CD4-positive, alpha-beta T cell treated with Interleukin-17A for 4 hours (primary cell): ENCODE measurements at regions not wholly inside any gene's neighbourhood (a gene's known extent, or its start where the extent isn't known, plus 50 kb on each side); places are given as distances from the start of the nearest gene placed in this dataset.
"Not testable (repeated sequence)": the region's sequence is repeated elsewhere in the genome, so short reads cannot be mapped to it uniquely, and the experiment has no call there.

Experiments used
- DNase-seq: peaks from one replicate; pipeline ENCODE4 v3.0.0-alpha.2; 2020; ENCODE audit warnings: mixed read lengths

- DNase-seq = no peak
Measured at GRCh38 chr10:64130152-64130551, 609.0 kb downstream of the REEP3 start.

DNA sequence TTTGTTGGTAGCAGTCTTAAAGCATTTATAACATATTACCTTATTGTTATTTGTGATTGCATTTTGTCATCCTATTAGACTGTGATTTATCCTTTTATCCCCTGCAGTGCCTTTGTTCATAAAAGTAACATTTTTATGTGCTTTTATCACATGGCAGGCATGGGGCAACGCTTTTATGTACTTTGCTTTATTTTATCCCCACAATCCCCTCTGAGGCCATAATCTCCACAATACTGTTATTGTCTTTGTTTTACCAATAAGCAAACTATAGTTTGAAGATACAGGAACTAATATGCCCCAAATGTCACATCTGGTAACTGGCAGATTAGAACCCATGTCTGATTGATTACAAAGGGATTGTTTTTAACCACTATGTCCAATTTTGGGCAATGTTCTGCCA, 613.5 kb downstream of the REEP3 start:
- DNase-seq = no peak

DNA sequence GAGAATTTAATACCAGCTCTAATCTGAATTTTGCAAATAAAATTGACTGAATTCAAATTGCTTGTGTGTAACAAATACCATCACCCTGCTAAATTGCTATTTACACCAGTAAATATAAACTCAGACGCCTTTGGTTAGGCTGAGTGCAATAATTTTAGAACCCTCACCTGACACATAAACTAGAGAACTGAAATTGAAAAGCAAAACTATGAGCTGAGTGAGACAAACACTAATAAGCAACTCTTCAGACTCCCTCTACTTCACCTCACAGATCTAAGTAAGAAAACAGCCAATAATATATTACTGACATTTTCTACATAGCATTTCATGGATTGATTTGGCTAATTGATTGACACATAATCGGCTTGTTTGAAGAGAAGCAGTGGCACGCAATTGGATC, 621.2 kb downstream of the REEP3 start:
- DNase-seq = no peak

DNA sequence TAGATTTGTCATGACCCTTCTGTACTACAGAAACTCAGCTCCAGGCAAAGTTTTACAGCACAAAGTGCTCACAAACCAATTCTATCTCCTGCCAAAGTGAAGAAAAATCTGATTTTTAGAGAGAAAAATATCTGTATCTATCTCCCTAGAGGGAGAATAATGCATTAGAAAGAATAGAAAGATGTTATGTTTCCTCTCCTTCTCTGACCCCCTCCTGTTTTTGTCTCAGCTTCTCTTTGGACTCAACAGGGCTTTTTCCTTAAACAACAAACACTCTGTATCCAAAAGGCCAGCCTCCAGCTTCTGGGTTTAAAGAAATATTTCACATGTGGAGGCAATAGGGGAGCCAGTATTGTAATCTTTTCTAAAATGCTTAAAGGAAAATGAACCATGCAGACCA, 627.4 kb downstream of the REEP3 start:
- DNase-seq = no peak

DNA sequence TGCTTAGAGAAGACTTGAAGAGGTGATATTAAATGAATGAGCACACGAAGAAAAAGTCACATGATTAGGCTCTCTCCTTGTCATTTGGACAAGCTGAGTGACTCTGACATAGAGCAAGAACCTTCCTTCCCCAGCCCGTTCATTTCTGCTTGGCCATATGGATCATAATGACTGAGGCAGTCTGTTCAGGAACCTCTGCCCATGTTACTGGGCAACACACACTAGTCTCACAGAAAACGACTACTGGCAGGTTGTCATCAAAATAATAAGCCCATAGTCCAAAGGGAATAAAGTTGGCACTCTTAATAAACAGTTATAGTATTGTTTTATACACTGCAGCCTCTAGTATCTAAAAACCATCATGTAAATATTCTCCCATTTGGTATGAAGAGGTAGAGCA, 635.0 kb downstream of the REEP3 start:
- no peak for DNase-seq

GRCh38 chr10:64158551-64158950, 637.4 kb downstream of the REEP3 start:
- no peak for DNase-seq

GRCh38 chr10:64159910-64160872, 639.0 kb downstream of the REEP3 start:
- no peak for DNase-seq

- no peak for DNase-seq
Measured at GRCh38 chr10:64170791-64171190, 649.6 kb downstream of the REEP3 start.

GRCh38 chr10:64173826-64174225, 652.6 kb downstream of the REEP3 start:
- DNase-seq = no peak

- no peak for DNase-seq
Measured at GRCh38 chr10:64174666-64175255, 653.6 kb downstream of the REEP3 start.

GRCh38 chr10:64175271-64175962, 654.2 kb downstream of the REEP3 start:
- no peak for DNase-seq

DNA sequence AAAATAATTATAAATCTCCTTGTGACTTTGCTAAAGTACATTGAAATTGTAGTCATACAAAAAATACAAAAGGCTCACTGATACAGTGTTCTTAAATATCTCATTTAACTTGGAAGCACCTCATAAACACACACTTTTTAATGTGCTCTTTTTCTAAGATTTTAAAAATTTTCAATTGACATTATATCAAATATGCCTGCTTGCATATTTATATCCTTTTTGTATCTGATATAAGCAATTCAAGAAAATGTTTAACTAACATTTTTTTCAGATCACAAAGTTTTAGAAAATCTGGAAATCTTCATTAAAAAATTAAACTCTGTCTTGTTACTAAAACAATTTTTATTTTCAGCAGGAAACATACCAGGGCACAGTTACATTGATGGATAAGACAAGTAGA, 661.5 kb downstream of the REEP3 start:
- no peak for DNase-seq

DNA sequence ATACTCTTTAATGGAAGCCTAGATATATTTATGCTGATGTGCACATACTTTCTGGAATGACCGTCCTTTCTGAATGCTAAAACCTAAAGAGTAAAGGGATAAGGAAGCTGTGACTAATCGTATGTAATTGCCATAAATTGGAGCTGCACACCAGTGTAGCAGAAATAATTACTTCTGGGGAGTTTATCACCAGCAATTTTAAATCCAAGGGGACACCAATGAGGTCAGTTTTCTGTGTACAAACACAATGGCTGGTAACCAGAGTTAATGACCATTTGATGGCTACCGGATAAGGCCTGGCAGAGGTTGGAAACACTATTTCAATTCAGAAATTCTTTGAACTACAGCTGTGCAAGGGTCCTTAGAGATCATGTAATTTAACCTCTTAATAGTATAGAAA, 670.1 kb downstream of the REEP3 start:
- DNase-seq = no peak

DNA sequence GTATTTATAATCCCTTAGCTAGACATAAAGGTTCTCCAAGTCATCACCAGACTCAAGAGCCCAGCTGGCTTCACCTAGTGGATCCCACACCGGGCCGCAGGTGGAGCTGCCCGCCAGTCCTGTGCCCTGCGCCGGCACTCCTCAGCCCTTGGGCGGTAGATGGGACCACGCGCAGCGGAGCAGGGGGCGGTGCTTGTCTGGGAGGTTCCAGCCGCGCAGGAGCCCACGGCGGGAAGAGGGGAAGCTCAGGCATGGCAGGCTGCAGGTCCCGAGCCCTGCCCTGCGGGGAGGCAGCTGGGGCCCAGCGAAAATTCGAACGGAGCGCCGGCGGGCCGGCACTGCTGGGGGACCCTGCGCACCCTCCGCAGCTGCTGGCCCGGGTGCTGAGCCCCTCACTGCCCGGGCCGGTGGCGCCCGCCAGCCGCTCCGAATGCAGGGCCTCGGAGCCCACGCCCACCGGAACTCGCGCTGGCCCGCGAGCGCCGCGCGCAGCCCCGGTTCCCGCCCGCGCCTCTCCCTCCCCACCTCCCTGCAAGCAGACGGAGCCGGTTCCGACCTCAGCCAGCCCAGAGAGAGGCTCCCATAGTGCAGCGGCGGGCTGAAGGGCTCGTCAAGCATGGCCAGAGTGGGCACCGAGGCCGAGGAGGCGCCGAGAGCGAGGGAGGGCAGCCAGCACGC, 675.6 kb downstream of the REEP3 start:
- no peak for DNase-seq

- no peak for DNase-seq
Measured at GRCh38 chr10:64201936-64202335, 680.7 kb downstream of the REEP3 start.

- not testable (repeated sequence) for DNase-seq
Measured at GRCh38 chr10:64204504-64204903, 683.3 kb downstream of the REEP3 start.

- DNase-seq = no peak
Measured at GRCh38 chr10:64206409-64206808, 685.2 kb downstream of the REEP3 start.

DNA sequence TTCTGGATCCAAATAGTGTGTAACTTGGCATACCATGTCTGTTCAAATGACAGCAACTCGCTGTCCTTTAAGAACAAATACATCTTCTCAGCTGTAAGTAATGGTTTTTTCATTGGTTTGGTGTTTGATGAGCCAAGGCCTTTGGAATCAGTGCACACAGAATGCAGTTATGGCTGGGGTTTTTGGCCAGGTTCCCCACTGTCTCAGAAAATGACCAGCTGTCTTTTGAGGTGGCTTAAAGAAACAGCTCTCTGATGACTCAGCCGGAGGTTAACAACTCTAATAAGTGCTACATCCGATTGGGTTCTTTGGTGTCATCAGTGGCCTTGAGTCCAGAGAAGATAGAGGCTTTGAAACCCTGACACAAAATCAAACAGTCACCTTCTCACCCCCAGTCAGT, 688.4 kb downstream of the REEP3 start:
- DNase-seq = no peak

DNA sequence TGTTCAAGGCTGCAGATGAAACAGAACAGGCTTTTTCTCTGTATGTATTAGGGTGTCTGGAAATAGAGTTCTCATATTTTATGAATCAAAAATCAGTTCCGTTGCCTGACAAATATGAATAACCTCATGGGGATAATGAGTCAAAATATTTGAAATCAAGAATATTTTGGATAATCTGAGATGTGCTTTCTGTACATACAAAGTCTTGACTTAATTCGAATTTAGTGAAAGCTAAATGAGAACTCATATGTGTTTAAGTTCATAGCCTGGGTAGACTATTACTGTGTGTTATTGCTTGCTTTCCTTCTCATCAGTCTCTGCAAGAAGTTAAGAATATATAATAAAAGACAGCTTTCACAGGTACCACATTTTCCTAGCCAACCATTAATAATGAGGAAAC, 689.0 kb downstream of the REEP3 start:
- no peak for DNase-seq

- DNase-seq = no peak
Measured at GRCh38 chr10:64211466-64211865, 690.3 kb downstream of the REEP3 start.

- DNase-seq = no peak
Measured at GRCh38 chr10:64215088-64215487, 693.9 kb downstream of the REEP3 start.

- no peak for DNase-seq
Measured at GRCh38 chr10:64219271-64220025, 698.2 kb downstream of the REEP3 start.
